GM08714 (cell line): ENCODE measurements at regions not wholly inside any gene's neighbourhood (a gene's known extent, or its start where the extent isn't known, plus 50 kb on each side); places are given as distances from the start of the nearest gene placed in this dataset.
"Not testable (repeated sequence)": the region's sequence is repeated elsewhere in the genome, so short reads cannot be mapped to it uniquely, and the experiment has no call there.

Experiments
- H3K4me3 ChIP-seq: fragments of 200-500 bp; sonication (Bioruptor generic); 2 replicates; pipeline ENCODE4 v1.5.1; 2014; ENCODE audit warnings: mild to moderate bottlenecking, low read length, inconsistent platforms
- ZNF274 ChIP-seq: IDR thresholded peaks from 2 replicates; pipeline ENCODE4 v1.6.1; 2012; ENCODE audit warnings: mild to moderate bottlenecking, low read depth, low read length

- no peak for TF ChIP-seq ZNF274
- H3K4me3 ChIP-seq: no peak overlapping the region
Observed at GRCh38 chr1:88502886-88503285, 181.2 kb upstream of the PKN2 start.

DNA sequence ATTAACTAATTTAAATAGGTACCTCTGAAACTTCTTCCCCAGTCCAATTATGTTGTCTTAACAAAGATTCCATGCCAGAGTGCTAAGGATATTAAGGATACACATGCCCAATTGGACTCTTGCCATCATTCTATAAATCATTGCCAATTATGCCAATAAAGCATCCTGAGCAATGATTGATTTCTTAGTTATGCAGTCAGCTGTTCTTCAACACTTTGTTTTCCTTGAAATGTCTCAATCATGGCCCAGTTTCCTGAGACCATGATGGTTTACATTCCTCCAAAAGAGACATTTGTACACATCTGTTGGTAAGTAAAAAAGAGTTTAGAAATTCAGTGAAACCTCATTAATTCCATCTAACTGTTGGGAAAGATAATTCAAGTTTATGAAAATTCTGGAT lies 180.4 kb upstream of the PKN2 start:
- no peak overlapping the region for H3K4me3 ChIP-seq
- no peak for TF ChIP-seq ZNF274

DNA sequence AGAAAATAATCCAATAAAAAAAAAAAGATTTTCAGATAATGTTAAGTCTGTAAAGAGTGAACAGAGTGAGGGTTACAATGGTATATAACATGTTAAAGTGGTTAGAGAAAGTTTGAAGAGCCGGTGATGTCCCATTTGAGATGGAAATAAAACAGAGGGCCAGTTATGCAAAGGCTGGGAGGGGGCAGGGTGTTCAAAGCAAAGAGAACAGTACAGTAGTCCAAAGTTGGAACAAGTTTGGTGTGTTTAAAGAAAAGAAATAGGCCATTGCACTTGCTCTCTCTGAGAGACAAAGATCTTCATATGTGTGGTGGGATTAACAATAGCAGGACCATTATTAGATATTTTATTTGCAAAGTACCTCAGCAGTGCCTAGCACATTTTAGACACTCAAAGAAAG lies 179.5 kb upstream of the PKN2 start:
- TF ChIP-seq ZNF274: no peak
- no peak overlapping the region for H3K4me3 ChIP-seq

- H3K4me3 ChIP-seq: no peak overlapping the region
- TF ChIP-seq ZNF274: no peak
Observed at GRCh38 chr1:88509379-88509778, 174.7 kb upstream of the PKN2 start.

DNA sequence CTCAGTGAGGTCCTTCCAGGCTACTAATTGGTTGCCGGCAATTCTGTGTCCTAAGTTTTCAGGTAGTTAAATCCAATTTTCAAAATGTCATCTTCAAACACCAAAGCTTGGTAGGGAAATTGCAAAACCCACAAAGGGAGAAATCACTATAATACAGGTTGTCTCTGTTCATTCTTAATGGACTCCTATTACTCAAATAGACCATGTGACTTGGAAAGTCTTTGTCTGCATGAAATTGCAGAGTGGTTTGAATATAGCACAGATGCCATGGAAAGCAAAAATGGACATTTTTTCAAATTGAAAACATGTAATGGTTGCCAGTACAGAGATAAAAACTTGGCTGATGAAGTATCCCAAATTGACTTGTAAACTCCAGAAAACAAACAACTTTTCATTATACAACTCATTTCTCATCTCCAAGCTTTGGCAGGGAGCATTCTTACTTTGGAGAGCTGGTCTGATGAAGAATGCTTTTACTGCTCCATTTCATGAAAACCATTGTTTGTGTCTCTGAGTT lies 169.5 kb upstream of the PKN2 start:
- no peak for TF ChIP-seq ZNF274
- H3K4me3 ChIP-seq: no peak overlapping the region

GRCh38 chr1:88517499-88517898 lies 166.6 kb upstream of the PKN2 start:
- H3K4me3 ChIP-seq: not testable (repeated sequence)

DNA sequence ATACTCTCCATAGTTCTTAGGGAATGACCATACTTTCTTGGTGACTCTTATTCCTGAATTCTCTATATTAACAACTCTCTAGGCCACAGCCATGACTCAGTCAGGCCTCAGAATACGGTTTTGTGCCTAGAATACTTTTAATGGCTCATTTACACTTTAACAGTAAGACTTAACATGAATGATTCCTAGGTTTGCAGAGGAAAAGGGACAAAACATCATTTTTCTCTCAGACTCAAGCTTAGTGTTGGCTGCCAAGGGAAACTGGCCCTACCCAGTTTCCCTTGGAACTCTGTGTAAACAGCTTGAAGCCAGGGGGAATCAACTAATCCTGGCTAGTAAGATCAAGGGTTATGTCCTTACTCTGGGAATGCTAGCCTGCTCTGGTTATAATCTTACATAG lies 164.9 kb upstream of the PKN2 start:
- no peak for TF ChIP-seq ZNF274

DNA sequence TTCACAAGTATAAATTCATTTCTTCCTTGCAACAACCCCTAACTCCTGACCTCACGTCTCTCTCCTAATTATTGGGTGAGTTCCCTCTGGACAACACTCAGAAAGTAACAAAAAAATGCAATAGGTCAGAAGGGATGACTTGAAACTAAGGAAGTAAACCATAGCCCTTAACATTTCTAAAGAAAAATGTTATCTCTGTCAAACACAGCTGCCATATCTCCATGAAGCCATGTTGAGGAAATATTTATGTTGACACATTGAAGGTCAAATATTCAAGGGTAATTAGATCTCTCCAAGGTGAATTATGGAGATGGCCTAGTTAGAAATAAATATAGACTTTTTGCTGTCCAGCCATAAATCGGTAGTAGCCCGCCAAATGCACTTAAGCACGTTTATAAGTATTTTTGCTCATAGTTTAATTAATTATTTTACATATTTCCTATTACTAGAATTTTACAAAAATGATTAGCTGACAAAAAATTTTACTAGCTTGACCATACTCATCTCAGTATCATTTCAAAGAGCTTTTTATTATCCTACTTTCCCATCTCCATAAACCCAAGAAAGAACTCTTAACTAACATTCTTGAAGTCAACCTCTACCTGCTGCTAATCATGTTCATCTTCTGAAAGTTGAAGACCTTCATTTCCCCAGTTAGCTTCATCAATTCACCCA lies 160.1 kb upstream of the PKN2 start:
- no peak for TF ChIP-seq ZNF274
- no peak overlapping the region for H3K4me3 ChIP-seq

More for the DNA sequence above, 164.9 kb upstream of the PKN2 start:
- H3K4me3 ChIP-seq: no peak overlapping the region

DNA sequence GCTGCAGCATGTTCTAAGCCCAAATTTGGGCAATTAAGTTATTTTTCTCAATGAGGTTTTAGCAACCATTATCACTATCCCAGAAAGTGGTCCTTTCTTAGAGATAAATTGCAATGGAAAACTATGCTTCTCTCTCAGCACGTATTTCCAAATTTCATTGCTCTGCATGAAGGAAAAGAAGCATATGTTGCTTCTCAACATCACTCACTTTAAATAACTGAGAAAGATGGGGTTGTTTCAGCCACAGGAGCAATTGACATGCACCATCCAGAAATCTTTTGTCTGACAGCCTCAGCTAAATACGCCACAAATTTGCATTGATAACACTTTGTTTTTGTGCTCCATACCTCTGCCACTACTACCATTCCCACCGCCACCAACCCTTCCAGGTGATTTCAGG lies 157.6 kb upstream of the PKN2 start:
- no peak for TF ChIP-seq ZNF274
- H3K4me3 ChIP-seq: no peak overlapping the region

DNA sequence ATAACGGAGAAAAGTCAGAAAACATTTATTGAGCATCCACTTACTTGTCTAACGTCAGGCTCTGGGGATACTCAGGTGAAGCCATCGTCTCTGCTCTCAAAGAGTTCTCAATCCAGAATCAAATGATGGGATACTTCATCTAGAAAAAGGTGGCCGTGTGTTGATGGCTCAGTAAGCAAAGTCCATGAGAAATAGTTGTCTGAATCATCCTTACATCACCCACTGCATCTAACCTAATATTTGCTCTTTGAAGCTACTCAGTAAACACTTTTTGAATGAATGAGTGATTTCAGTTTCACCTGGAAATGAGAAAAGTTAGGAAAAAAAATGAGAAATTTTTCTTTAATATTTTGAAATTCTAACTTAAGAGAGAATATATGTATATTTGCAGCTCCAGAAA lies 155.3 kb upstream of the PKN2 start:
- no peak for TF ChIP-seq ZNF274
- H3K4me3 ChIP-seq: no peak overlapping the region

- H3K4me3 ChIP-seq: no peak overlapping the region
- no peak for TF ChIP-seq ZNF274
Observed at GRCh38 chr1:88529581-88529980, 154.5 kb upstream of the PKN2 start.

GRCh38 chr1:88530246-88530645 lies 153.8 kb upstream of the PKN2 start:
- TF ChIP-seq ZNF274: no peak
- H3K4me3 ChIP-seq: no peak overlapping the region

DNA sequence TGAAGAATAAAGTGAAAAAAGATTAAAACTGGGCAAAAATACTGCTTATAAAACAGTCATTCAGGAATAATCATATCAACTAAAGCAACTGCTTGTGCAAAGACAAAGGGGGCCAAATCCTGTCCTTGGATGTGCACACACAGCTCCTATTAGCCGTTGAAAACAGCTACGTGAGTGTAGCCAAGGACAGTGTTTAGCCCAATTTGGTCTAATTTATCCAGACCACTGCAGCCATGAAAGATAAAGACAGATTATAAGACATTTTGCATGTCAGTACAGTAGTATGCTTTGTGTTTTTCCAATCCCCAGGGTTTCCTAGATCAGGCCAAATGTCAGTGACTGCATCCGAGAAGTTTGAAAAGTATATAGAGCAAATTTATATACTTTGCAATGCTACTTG lies 146.3 kb upstream of the PKN2 start:
- no peak overlapping the region for H3K4me3 ChIP-seq
- TF ChIP-seq ZNF274: no peak

DNA sequence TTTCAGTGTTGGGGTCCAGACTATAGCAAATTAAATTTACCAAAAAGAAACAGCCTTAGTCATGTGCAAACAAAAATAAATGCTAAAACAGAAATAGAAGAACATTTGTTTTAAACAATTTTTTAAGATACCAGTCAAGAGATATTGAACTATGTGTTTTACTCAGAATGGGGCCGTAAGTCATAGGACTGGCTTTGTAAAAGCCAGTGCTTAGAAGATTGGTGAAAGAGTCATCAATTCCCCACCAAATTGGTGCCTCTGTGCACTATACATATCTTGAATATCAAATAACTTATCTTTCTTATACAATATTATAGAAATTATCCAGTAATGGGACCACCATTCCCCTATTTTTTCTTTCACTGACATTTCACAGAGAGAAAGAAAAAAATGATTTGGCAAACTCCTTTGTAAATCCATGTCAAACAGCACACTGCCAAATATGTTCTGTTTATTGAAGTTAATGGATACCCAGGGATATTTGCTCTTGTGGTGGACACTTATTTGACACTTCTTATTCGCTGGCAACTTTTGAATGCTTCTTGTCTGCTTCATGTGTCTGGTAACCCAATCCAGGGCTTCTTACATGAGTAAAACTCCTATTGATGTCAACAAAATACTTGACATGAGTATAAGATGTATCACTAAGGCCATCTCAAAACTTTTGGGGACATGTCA lies 145.7 kb upstream of the PKN2 start:
- no peak overlapping the region for H3K4me3 ChIP-seq
- TF ChIP-seq ZNF274: no peak

DNA sequence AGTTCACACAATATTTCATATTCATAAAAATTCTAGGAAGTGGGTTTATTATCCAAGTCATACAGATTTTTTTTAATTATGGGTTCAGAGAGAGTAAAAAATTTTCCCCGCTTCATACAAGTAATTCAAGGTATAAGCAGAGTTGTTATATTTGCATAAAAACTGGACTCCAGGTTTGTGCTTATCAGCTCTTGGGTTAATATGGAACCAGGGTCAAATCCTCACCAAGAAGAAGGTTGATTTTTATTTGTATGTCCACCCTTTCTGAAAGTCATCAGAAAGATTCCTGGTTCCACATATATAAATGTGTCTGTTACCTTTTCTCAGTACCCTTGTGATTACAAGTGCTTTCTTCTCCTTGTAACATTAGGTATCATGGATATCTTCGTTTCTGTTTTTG lies 143.8 kb upstream of the PKN2 start:
- H3K4me3 ChIP-seq: no peak overlapping the region
- no peak for TF ChIP-seq ZNF274
